ENCODE measurements at regions not wholly inside any gene's neighbourhood (a gene's known extent, or its start where the extent isn't known, plus 50 kb on each side); places are given as distances from the start of the nearest gene placed in this dataset.

GRCh38 chr6:80508885-80509630 lies 402.6 kb downstream of the BCKDHB start:
- TF ChIP-seq, protein P1, sequence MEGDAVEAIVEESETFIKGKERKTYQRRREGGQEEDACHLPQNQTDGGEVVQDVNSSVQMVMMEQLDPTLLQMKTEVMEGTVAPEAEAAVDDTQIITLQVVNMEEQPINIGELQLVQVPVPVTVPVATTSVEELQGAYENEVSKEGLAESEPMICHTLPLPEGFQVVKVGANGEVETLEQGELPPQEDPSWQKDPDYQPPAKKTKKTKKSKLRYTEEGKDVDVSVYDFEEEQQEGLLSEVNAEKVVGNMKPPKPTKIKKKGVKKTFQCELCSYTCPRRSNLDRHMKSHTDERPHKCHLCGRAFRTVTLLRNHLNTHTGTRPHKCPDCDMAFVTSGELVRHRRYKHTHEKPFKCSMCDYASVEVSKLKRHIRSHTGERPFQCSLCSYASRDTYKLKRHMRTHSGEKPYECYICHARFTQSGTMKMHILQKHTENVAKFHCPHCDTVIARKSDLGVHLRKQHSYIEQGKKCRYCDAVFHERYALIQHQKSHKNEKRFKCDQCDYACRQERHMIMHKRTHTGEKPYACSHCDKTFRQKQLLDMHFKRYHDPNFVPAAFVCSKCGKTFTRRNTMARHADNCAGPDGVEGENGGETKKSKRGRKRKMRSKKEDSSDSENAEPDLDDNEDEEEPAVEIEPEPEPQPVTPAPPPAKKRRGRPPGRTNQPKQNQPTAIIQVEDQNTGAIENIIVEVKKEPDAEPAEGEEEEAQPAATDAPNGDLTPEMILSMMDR (IDR thresholded peaks at IDR 0.05; ENCODE audit: insufficient read depth, low read length), result no peak
- TF ChIP-seq, protein P2, sequence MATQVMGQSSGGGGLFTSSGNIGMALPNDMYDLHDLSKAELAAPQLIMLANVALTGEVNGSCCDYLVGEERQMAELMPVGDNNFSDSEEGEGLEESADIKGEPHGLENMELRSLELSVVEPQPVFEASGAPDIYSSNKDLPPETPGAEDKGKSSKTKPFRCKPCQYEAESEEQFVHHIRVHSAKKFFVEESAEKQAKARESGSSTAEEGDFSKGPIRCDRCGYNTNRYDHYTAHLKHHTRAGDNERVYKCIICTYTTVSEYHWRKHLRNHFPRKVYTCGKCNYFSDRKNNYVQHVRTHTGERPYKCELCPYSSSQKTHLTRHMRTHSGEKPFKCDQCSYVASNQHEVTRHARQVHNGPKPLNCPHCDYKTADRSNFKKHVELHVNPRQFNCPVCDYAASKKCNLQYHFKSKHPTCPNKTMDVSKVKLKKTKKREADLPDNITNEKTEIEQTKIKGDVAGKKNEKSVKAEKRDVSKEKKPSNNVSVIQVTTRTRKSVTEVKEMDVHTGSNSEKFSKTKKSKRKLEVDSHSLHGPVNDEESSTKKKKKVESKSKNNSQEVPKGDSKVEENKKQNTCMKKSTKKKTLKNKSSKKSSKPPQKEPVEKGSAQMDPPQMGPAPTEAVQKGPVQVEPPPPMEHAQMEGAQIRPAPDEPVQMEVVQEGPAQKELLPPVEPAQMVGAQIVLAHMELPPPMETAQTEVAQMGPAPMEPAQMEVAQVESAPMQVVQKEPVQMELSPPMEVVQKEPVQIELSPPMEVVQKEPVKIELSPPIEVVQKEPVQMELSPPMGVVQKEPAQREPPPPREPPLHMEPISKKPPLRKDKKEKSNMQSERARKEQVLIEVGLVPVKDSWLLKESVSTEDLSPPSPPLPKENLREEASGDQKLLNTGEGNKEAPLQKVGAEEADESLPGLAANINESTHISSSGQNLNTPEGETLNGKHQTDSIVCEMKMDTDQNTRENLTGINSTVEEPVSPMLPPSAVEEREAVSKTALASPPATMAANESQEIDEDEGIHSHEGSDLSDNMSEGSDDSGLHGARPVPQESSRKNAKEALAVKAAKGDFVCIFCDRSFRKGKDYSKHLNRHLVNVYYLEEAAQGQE (IDR thresholded peaks at IDR 0.05; ENCODE audit: insufficient replicate concordance, low read depth), result no peak
- TF ChIP-seq GABPA (IDR thresholded peaks at IDR 0.05; ENCODE audit: low read depth) (no peak), POLR2AphosphoS5 (IDR thresholded peaks at IDR 0.05; ENCODE audit: low read depth) (no peak)

All from HL-60 (cell line).